Ascending aorta (tissue), 2 donors: ENCODE measurements at regions not wholly inside any gene's neighbourhood (a gene's known extent, or its start where the extent isn't known, plus 50 kb on each side); places are given as distances from the start of the nearest gene placed in this dataset.

Experiments used
- DNase-seq, 2 donors: peaks; one replicate each; pipeline ENCODE4 v3.0.0-alpha.2; 2019; ENCODE audit warnings: low spot score in 2 of 2
- H3K27ac ChIP-seq, 2 donors: fragments of 200-600 bp; sonication (generic); one replicate each; pipeline ENCODE4 v1.5.1; 2016 to 2017; ENCODE audit warnings: mild to moderate bottlenecking in 1 of 2
- H3K27me3 ChIP-seq: fragments of 200-600 bp; sonication (generic); one replicate; pipeline ENCODE4 v1.5.1; 2017
- H3K36me3 ChIP-seq, 2 donors: fragments of 200-600 bp; sonication (generic); one replicate each; pipeline ENCODE4 v1.5.1; 2016
- H3K4me1 ChIP-seq, 2 donors: fragments of 200-600 bp; sonication (generic); one replicate each; pipeline ENCODE4 v1.5.1; 2016 to 2017; ENCODE audit warnings: mild to moderate bottlenecking in 1 of 2
- H3K4me3 ChIP-seq, 2 donors: fragments of 200-600 bp; sonication (generic); one replicate each; pipeline ENCODE4 v1.5.1; 2016 to 2017; ENCODE audit warnings: mild to moderate bottlenecking in 1 of 2
- H3K9me3 ChIP-seq, 2 donors: fragments of 200-600 bp; sonication (generic); one replicate each; pipeline ENCODE4 v1.5.1; 2016
- intact Hi-C: fragments of 100-400 bp; cut with DNase I; formaldehyde crosslinking; loops from one replicate; pipeline ENCODE4 v1.15.1; 2023
- TF ChIP-seq, protein P1 (sequence below), 3 experiments: fragments of 200-600 bp in 2 of 3; fragments of 450-650 bp in 1 of 3; sonication (generic) in 2 of 3; IDR thresholded peaks; one replicate each; pipeline ENCODE4 v1.5.1; 2016 to 2019; ENCODE audit warnings: antibody characterized with exemption in 3 of 3, mild to moderate bottlenecking in 1 of 3, moderate library complexity in 1 of 3

- Histone ChIP-seq H3K4me1 (no peaks in the 10 kb centered on the region), H3K27me3 (no peaks in the 10 kb centered on the region), H3K27ac (no peak overlapping the region), H3K9me3 (peaks cover 0 to 5% of the 10 kb centered on the region in 2 donors), H3K4me3 (no peak overlapping the region), H3K36me3 (no peaks in the 10 kb centered on the region)
- intact Hi-C loops, result no loop called here
- no peak for DNase-seq
- TF ChIP-seq, protein P1, sequence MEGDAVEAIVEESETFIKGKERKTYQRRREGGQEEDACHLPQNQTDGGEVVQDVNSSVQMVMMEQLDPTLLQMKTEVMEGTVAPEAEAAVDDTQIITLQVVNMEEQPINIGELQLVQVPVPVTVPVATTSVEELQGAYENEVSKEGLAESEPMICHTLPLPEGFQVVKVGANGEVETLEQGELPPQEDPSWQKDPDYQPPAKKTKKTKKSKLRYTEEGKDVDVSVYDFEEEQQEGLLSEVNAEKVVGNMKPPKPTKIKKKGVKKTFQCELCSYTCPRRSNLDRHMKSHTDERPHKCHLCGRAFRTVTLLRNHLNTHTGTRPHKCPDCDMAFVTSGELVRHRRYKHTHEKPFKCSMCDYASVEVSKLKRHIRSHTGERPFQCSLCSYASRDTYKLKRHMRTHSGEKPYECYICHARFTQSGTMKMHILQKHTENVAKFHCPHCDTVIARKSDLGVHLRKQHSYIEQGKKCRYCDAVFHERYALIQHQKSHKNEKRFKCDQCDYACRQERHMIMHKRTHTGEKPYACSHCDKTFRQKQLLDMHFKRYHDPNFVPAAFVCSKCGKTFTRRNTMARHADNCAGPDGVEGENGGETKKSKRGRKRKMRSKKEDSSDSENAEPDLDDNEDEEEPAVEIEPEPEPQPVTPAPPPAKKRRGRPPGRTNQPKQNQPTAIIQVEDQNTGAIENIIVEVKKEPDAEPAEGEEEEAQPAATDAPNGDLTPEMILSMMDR (IDR thresholded peaks at IDR 0.05), result no peak
These were observed 242.6 kb upstream of the THBS1 start for GRCh38 chr15:39338251-39338650.

DNA sequence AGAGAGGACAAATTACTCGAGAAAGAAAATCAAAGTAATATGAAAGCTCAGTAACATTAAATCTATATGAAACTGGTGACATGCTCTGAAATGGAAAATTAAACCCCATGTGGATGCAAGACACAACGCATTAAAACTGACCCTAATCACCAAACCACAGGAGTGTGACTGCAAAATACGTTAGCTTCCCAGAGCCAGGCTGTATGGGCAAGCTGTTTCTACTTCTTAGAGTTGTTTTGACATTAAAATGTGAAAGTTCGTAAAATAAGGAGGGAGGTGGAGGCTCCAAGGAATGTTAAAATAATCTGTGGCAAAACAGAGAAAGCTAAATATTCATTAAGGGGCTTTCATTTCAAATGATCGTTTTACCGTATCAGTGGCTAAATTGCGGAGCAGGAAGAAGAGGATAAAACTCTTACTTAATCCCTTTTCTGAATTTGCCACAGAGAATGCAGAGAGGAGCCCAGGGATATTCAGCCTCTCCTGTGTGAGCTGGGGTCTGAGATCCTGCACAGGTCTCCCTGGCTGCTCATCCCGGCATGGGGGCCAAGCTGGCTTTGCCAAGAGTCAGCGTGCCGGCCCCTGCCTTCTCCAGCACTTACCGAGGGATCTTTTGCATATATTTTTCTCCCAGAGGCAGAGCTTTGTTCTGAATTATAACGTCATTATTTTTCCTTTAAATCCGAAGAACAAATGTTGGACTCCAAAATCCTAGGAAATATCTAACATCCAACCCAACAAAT is 239.8 kb upstream of the THBS1 start:
- Histone ChIP-seq H3K9me3 (peaks cover 0 to 15% of the 10 kb centered on the region in 2 donors), H3K4me3 (no peak overlapping the region), H3K27ac (no peak overlapping the region), H3K36me3 (no peaks in the 10 kb centered on the region), H3K4me1 (no peaks in the 10 kb centered on the region), H3K27me3 (no peaks in the 10 kb centered on the region)
- intact Hi-C loops, result no loop called here
- DNase-seq, result no peak
- TF ChIP-seq, protein P1 (IDR thresholded peaks at IDR 0.05), result no peak

- TF ChIP-seq, protein P1 (IDR thresholded peaks at IDR 0.05), result no peak
These were observed 236.2 kb upstream of the THBS1 start for GRCh38 chr15:39344662-39345141.

DNA sequence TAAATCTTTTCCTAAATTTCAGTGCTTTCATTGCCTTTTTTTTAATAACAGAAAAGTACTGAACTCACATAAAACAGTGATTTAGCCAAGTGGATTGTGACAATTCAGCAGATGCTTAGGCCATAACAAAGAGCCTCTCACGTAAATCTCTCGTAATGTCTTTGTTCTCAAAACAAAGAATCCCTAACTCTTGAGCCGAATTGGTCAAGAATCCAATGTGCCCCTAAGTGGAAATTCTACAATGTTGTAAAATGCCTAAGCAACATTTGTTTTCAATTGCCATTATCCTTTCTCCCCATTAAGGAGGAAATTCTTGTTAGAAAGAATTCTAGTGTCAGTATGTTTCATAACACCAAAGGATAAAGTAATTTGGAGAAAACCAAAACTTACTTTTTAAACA is 235.7 kb upstream of the THBS1 start:
- intact Hi-C loops, result loop anchor here (5.0 kb wide), 1 partner anchor 52 kb away; no protein-coding TSS in a partner anchor
- TF ChIP-seq, protein P1 (IDR thresholded peaks at IDR 0.05), result no peak
- Histone ChIP-seq H3K4me1 (no peaks in the 10 kb centered on the region), H3K4me3 (no peak overlapping the region), H3K36me3 (no peaks in the 10 kb centered on the region), H3K27ac (no peak overlapping the region), H3K27me3 (no peaks in the 10 kb centered on the region), H3K9me3 (peaks cover 0 to 15% of the 10 kb centered on the region in 2 donors)
- DNase-seq, result no peak

More at GRCh38 chr15:39344662-39345141, 236.2 kb upstream of the THBS1 start:
- Histone ChIP-seq H3K27ac (no peak overlapping the region), H3K4me1 (no peaks in the 10 kb centered on the region), H3K9me3 (peaks cover 0 to 15% of the 10 kb centered on the region in 2 donors), H3K4me3 (no peak overlapping the region), H3K27me3 (no peaks in the 10 kb centered on the region), H3K36me3 (no peaks in the 10 kb centered on the region)
- intact Hi-C loops, result loop anchor here (5.0 kb wide), 1 partner anchor 53 kb away; no protein-coding TSS in a partner anchor
- no peak for DNase-seq

GRCh38 chr15:39347453-39347852 is 233.4 kb upstream of the THBS1 start:
- Histone ChIP-seq H3K36me3 (no peaks in the 10 kb centered on the region), H3K4me3 (no peak overlapping the region), H3K9me3 (peaks cover 0 to 15% of the 10 kb centered on the region in 2 donors), H3K4me1 (no peaks in the 10 kb centered on the region), H3K27me3 (no peaks in the 10 kb centered on the region), H3K27ac (no peak overlapping the region)
- no peak for DNase-seq
- intact Hi-C loops, result loop anchor here (5.0 kb wide), 1 partner anchor 50 kb away; no protein-coding TSS in a partner anchor
- TF ChIP-seq, protein P1 (IDR thresholded peaks at IDR 0.05), result no peak
